ENCODE measurements at regions not wholly inside any gene's neighbourhood (a gene's known extent, or its start where the extent isn't known, plus 50 kb on each side); places are given as distances from the start of the nearest gene placed in this dataset.

DNA sequence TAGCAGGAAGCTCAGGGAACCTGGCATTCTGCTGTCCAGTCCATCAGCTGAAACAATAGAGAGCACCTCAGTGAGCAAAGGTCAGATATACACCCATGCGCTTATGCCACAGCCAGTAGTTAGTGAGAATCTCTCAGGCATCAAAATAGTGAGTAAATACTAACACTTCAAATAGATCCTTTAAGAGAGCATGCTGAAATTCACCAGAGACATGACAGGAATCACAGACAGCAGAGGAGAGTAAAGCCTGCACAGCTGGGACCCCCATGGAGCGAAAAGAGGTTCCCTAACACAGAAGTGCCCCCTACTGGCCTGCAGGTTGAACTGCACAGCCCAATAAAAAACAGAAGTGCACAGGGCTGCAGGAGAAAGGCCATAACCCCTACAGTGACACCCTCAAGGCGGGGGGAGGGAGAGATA is 57.6 kb upstream of the ANTXRL start:
- TF ChIP-seq EZH2 (IDR thresholded peaks at IDR 0.05; ENCODE audit: borderline replicate concordance, low read length), result no peak
- TF ChIP-seq, protein P1, sequence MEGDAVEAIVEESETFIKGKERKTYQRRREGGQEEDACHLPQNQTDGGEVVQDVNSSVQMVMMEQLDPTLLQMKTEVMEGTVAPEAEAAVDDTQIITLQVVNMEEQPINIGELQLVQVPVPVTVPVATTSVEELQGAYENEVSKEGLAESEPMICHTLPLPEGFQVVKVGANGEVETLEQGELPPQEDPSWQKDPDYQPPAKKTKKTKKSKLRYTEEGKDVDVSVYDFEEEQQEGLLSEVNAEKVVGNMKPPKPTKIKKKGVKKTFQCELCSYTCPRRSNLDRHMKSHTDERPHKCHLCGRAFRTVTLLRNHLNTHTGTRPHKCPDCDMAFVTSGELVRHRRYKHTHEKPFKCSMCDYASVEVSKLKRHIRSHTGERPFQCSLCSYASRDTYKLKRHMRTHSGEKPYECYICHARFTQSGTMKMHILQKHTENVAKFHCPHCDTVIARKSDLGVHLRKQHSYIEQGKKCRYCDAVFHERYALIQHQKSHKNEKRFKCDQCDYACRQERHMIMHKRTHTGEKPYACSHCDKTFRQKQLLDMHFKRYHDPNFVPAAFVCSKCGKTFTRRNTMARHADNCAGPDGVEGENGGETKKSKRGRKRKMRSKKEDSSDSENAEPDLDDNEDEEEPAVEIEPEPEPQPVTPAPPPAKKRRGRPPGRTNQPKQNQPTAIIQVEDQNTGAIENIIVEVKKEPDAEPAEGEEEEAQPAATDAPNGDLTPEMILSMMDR (IDR thresholded peaks at IDR 0.05; ENCODE audit: low read length), result peak; percentile 90
